ENCODE measurements at regions not wholly inside any gene's neighbourhood (a gene's known extent, or its start where the extent isn't known, plus 50 kb on each side); places are given as distances from the start of the nearest gene placed in this dataset.

DNA sequence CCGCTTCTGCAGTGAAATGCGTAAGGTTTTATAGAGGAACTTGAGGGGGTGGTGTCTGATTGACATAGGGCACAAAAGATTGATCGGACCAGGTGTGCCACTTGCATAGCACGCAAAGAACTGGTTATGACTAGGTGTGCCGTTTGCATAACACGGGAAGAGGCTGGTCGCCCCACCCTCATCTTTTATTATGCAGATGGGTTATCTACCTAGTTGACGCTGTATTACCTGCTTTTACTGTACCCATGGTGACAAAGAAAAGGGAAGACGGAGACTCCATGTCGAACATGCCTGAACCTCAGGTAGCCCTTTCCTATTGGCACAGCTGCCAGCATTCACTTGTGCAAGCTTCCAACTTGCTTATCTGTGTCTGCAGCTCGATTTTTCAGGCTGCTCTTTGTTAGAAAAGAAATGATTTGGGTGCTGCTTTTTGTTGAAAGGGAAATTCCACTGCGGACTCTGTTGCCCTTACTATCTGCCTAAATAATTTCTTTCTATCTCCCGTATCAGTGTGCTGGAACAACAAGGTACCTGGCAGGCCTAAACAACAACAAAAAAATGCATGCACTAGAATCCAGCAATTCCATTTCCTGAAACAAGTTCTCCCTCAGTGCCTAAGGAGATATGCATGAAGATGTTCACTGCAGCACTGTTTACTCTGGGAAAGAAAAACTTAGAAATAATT lies 194.4 kb upstream of the KAZN start:
- H2AFZ ChIP-seq (ENCODE audit: low read length) = no peak overlapping the region
- no TSS peak for BruUV-seq (replicated peaks)

DNA sequence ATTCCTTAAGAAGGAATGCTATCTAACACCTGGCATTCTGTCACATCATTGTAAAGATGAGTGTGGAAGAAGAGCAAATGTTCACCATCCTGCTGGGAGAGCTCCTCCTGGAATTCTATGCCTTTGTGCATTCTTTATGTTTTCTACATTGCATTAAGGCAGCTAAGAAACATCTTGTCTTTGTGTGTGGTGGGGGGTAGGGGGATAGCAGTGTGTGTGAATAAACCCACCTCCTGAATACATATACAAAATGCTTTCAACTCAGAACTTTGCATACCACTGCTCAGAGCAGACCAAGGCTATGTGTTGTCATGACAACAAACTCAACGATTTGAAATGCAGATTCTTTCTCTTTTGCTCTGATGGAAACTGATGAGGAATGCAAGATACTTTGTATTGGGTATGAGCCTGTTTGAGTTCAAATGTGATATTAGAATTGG lies 193.6 kb upstream of the KAZN start:
- no TSS peak for BruUV-seq (replicated peaks)
- no peaks in the 10 kb centered on the region for H3K4me1 ChIP-seq (ENCODE audit: insufficient read depth, low read length)
- no peak overlapping the region for H3K4me3 ChIP-seq (ENCODE audit: low read length)
- H3K79me2 ChIP-seq (ENCODE audit: low read length) = no peaks in the 10 kb centered on the region
- H2AFZ ChIP-seq (ENCODE audit: low read length) = no peak overlapping the region
- no peaks in the 10 kb centered on the region for H4K20me1 ChIP-seq (ENCODE audit: low read length)
- intact Hi-C loops (cut with micrococcal nuclease) = no loop called here
- no peaks in the 10 kb centered on the region for H3K27me3 ChIP-seq (ENCODE audit: low read length)
- no peaks in the 10 kb centered on the region for H3K9me2 ChIP-seq (replicated peaks; ENCODE audit: low read length)
- TF ChIP-seq EZH2 (IDR thresholded peaks at IDR 0.05; ENCODE audit: low read length, unreplicated experiment) (no peak), EZH2phosphoT487 (IDR thresholded peaks at IDR 0.05; ENCODE audit: borderline replicate concordance, low read length) (no peak)
- TF ChIP-seq, protein P1, sequence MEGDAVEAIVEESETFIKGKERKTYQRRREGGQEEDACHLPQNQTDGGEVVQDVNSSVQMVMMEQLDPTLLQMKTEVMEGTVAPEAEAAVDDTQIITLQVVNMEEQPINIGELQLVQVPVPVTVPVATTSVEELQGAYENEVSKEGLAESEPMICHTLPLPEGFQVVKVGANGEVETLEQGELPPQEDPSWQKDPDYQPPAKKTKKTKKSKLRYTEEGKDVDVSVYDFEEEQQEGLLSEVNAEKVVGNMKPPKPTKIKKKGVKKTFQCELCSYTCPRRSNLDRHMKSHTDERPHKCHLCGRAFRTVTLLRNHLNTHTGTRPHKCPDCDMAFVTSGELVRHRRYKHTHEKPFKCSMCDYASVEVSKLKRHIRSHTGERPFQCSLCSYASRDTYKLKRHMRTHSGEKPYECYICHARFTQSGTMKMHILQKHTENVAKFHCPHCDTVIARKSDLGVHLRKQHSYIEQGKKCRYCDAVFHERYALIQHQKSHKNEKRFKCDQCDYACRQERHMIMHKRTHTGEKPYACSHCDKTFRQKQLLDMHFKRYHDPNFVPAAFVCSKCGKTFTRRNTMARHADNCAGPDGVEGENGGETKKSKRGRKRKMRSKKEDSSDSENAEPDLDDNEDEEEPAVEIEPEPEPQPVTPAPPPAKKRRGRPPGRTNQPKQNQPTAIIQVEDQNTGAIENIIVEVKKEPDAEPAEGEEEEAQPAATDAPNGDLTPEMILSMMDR (conservative IDR thresholded peaks at IDR 0.05; ENCODE audit: low read depth, low read length) = no peak
- no peak overlapping the region for H3K27ac ChIP-seq (ENCODE audit: low read length)
- no peak overlapping the region for H3K9ac ChIP-seq (ENCODE audit: low read length)
- ChIA-PET CTCF (interaction anchor here (0.6 kb wide), 1 partner anchor 476 kb away, joined by 3 read pairs; no protein-coding TSS in a partner anchor), POLR2A (ENCODE audit: unreplicated experiment) (interaction anchor here (0.6 kb wide), 1 partner anchor 67 kb away, joined by 8 read pairs; no protein-coding TSS in a partner anchor)
- no peak overlapping the region for H3K4me2 ChIP-seq (ENCODE audit: low read length)
- no peaks in the 10 kb centered on the region for H3K36me3 ChIP-seq (ENCODE audit: low read depth, low read length)
- H3K9me3 ChIP-seq (ENCODE audit: low read length) = no peaks in the 10 kb centered on the region
- ATAC-seq = no peak
- H3F3A ChIP-seq (ENCODE audit: low read length, unreplicated experiment) = no peaks in the 10 kb centered on the region
- no peak for DNase-seq

More for the DNA sequence above, 194.4 kb upstream of the KAZN start:
- POLR2A ChIA-PET (ENCODE audit: unreplicated experiment) = interaction anchor here (0.6 kb wide), 1 partner anchor 67 kb away, joined by 8 read pairs; no protein-coding TSS in a partner anchor
- H3K27ac ChIP-seq (ENCODE audit: low read length) = no peak overlapping the region
- no peak overlapping the region for H3K4me3 ChIP-seq (ENCODE audit: low read length)
- H3K4me2 ChIP-seq (ENCODE audit: low read length) = no peak overlapping the region
- H4K20me1 ChIP-seq (ENCODE audit: low read length) = no peaks in the 10 kb centered on the region
- intact Hi-C loops (cut with micrococcal nuclease) = no loop called here
- H3K79me2 ChIP-seq (ENCODE audit: low read length) = no peaks in the 10 kb centered on the region
- ATAC-seq (no peak), DNase-seq (no peak)
- H3K4me1 ChIP-seq (ENCODE audit: insufficient read depth, low read length) = no peaks in the 10 kb centered on the region
- TF ChIP-seq EZH2phosphoT487 (IDR thresholded peaks at IDR 0.05; ENCODE audit: borderline replicate concordance, low read length) = no peak
- no peak for TF ChIP-seq EZH2 (IDR thresholded peaks at IDR 0.05; ENCODE audit: low read length, unreplicated experiment)
- TF ChIP-seq, protein P1 (conservative IDR thresholded peaks at IDR 0.05; ENCODE audit: low read depth, low read length) = no peak
- H3K9me3 ChIP-seq (ENCODE audit: low read length) = no peaks in the 10 kb centered on the region
- CTCF ChIA-PET = no interaction called here
- H3K9me2 ChIP-seq (replicated peaks; ENCODE audit: low read length) = no peaks in the 10 kb centered on the region
- H3K9ac ChIP-seq (ENCODE audit: low read length) = no peak overlapping the region
- H3K36me3 ChIP-seq (ENCODE audit: low read depth, low read length) = no peaks in the 10 kb centered on the region
- no peaks in the 10 kb centered on the region for H3F3A ChIP-seq (ENCODE audit: low read length, unreplicated experiment)
- H3K27me3 ChIP-seq (ENCODE audit: low read length) = no peaks in the 10 kb centered on the region

DNA sequence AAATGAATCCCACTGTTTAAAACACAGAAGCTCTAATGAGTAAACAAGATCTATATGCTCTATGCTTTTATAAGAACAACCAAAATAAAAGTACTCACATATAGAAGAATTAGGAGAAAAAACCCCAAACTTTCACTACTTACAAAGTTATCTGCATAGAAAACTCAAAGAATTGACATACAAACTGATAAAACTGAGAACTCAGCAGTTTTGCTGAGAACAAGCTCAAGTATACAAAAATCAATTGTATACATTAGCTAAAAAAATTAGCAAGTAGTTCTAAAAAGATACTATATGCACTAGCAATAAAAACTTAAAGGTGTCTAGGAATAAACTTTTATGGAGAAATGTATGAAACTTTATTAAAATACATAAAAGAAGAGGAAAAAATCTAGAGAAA lies 186.2 kb upstream of the KAZN start:
- no peaks in the 10 kb centered on the region for H3K79me2 ChIP-seq (ENCODE audit: low read length)
- no peak overlapping the region for H3K27ac ChIP-seq (ENCODE audit: low read length)
- no TSS peak for BruUV-seq (replicated peaks)
- H3K27me3 ChIP-seq (ENCODE audit: low read length) = no peaks in the 10 kb centered on the region
- no peak for ATAC-seq
- ChIA-PET POLR2A (ENCODE audit: unreplicated experiment) (interaction anchor here (0.6 kb wide), 1 partner anchor 157 kb away, joined by 3 read pairs; no protein-coding TSS in a partner anchor), CTCF (no interaction called here)
- no peaks in the 10 kb centered on the region for H3K9me3 ChIP-seq (ENCODE audit: low read length)
- H3K9ac ChIP-seq (ENCODE audit: low read length) = no peak overlapping the region
- no peak overlapping the region for H3K4me3 ChIP-seq (ENCODE audit: low read length)
- H3F3A ChIP-seq (ENCODE audit: low read length, unreplicated experiment) = no peaks in the 10 kb centered on the region
- TF ChIP-seq EZH2 (IDR thresholded peaks at IDR 0.05; ENCODE audit: low read length, unreplicated experiment) (no peak), EZH2phosphoT487 (IDR thresholded peaks at IDR 0.05; ENCODE audit: borderline replicate concordance, low read length) (no peak)
- TF ChIP-seq, protein P1 (conservative IDR thresholded peaks at IDR 0.05; ENCODE audit: low read depth, low read length) = no peak
- intact Hi-C loops (cut with micrococcal nuclease) = no loop called here
- no peaks in the 10 kb centered on the region for H4K20me1 ChIP-seq (ENCODE audit: low read length)
- H3K9me2 ChIP-seq (replicated peaks; ENCODE audit: low read length) = no peaks in the 10 kb centered on the region
- H3K4me2 ChIP-seq (ENCODE audit: low read length) = no peak overlapping the region
- H2AFZ ChIP-seq (ENCODE audit: low read length) = no peak overlapping the region
- no peak for DNase-seq
- H3K4me1 ChIP-seq (ENCODE audit: insufficient read depth, low read length) = peaks cover 11% of the 10 kb centered on the region
- H3K36me3 ChIP-seq (ENCODE audit: low read depth, low read length) = no peaks in the 10 kb centered on the region
